Tibial nerve (tissue), 4 donors: ENCODE measurements at regions not wholly inside any gene's neighbourhood (a gene's known extent, or its start where the extent isn't known, plus 50 kb on each side); places are given as distances from the start of the nearest gene placed in this dataset.
A peak's percentile ranks its signal among the peaks of the same experiment; 100 is the strongest.

Source experiments
- DNase-seq, 2 donors: peaks; one replicate each; pipeline ENCODE4 v3.0.0-alpha.2; 2019; ENCODE audit warnings: low spot score in 2 of 2
- H3K27ac ChIP-seq, 4 donors: fragments of 200-600 bp; sonication (generic) in 3 of 4; one replicate each; pipeline ENCODE4 v1.5.1; 2017 to 2019; ENCODE audit warnings: mild to moderate bottlenecking in 1 of 4
- H3K27me3 ChIP-seq, 2 donors: fragments of 200-600 bp; sonication (generic) in 1 of 2; one replicate each; pipeline versions ENCODE4 v1.5.1 to v1.6.0; 2017 to 2019
- H3K36me3 ChIP-seq, 3 donors: fragments of 200-600 bp; sonication (generic); one replicate each; pipeline ENCODE4 v1.5.1; 2018 to 2019
- H3K4me1 ChIP-seq, 4 donors: fragments of 200-600 bp; sonication (generic) in 3 of 4; one replicate each; pipeline ENCODE4 v1.5.1; 2017 to 2019
- H3K4me3 ChIP-seq, 4 donors: fragments of 200-600 bp; sonication (generic) in 3 of 4; one replicate each; pipeline ENCODE4 v1.5.1; 2017 to 2019; ENCODE audit warnings: mild to moderate bottlenecking in 1 of 4, moderate library complexity in 1 of 4
- H3K9me3 ChIP-seq, 4 donors: fragments of 200-600 bp; sonication (generic) in 3 of 4; one replicate each; pipeline ENCODE4 v1.5.1; 2017 to 2019
- CTCF ChIP-seq, 5 experiments: fragments of 200-600 bp in 3 of 5; fragments of 450-650 bp in 2 of 5; sonication (generic) in 3 of 5; IDR thresholded peaks; one replicate each; pipeline ENCODE4 v1.5.1; 2016 to 2019; ENCODE audit warnings: antibody characterized with exemption in 5 of 5, mild to moderate bottlenecking in 3 of 5, moderate library complexity in 2 of 5
- EP300 ChIP-seq, 2 donors: sonication (generic); formaldehyde crosslinking; IDR thresholded peaks; one replicate each; pipeline ENCODE4 v1.6.1; 2017; ENCODE audit warnings: antibody characterized with exemption in 2 of 2, mild to moderate bottlenecking in 1 of 2
- POLR2A ChIP-seq, 2 donors: fragments of 450-650 bp; IDR thresholded peaks; one replicate each; pipeline ENCODE4 v1.6.1; 2017; ENCODE audit warnings: antibody characterized with exemption in 2 of 2, mild to moderate bottlenecking in 2 of 2, moderate library complexity in 2 of 2
- WGBS, 2 donors: methylation state at CpG; one replicate each; pipeline ENCODE4 v1.1.5; 2018; 5-methylcytosine and 5-hydroxymethylcytosine counted together

DNA sequence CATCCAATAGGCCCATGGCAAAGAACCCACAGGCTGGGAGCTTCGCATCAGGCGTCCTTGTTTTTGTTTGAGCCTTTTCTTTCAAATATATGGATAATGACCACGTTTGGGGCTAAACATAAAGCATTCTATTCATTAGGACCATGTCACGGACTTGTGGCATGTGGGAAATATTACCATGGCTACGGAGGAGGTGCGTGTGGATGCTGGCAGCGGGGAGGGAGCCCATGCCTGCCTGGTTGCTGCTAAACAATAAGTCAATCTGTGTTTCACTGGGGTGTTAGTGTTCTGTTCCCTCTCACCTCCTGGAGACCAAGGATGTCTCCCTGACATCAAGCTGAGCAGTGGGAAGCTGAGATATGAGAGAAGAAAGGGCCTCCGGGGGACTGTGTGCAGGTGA lies 121.1 kb downstream of the IRS2 start:
- TF ChIP-seq CTCF (IDR thresholded peaks at IDR 0.05) (no peak), POLR2A (IDR thresholded peaks at IDR 0.05) (no peak), EP300 (IDR thresholded peaks at IDR 0.05) (no peak)
- no peak overlapping the region for H3K4me3 ChIP-seq
- no peaks in the 10 kb centered on the region for H3K9me3 ChIP-seq
- no peak overlapping the region for H3K27ac ChIP-seq
- no peaks in the 10 kb centered on the region for H3K36me3 ChIP-seq
- peaks cover 0 to 8% (median 0%) of the 10 kb centered on the region in 4 donors for H3K4me1 ChIP-seq
- H3K27me3 ChIP-seq, result no peaks in the 10 kb centered on the region
- no peak for DNase-seq
- 56 to 58% methylated on average over 8 of the region's 8 CpGs for WGBS, 2 donors

DNA sequence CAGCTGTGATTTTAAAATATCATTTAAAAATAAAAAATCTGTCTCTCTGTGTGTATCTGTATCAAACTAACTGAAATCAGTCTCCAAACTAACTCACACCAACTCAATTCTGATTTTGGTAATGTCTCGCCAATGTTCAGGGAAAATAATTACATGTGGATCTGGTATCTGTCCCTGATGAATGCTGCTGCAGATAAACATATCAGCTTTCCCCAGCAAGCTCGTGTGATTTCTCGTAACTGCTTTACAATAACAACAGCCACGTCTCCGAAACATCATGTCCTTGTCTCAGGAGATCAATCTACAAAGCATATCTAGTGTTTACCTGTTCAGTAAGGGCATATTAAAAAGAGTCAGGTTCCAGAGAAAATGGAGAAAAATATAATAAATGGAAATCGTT lies 129.0 kb downstream of the IRS2 start:
- DNase-seq, result no peak
- whole genome bisulfite sequencing, 2 donors, result 60 to 78% methylated on average over 6 of the region's 6 CpGs
- peaks cover 0 to 16% (median 5%) of the 10 kb centered on the region in 4 donors for H3K4me1 ChIP-seq
- H3K9me3 ChIP-seq, result no peaks in the 10 kb centered on the region
- H3K27me3 ChIP-seq, result no peaks in the 10 kb centered on the region
- no peaks in the 10 kb centered on the region for H3K36me3 ChIP-seq
- no peak overlapping the region for H3K27ac ChIP-seq
- no peak overlapping the region for H3K4me3 ChIP-seq
- TF ChIP-seq CTCF (IDR thresholded peaks at IDR 0.05), result no peak
- no peak for TF ChIP-seq POLR2A (IDR thresholded peaks at IDR 0.05)
- no peak for TF ChIP-seq EP300 (IDR thresholded peaks at IDR 0.05)

- Histone ChIP-seq H3K9me3 (no peaks in the 10 kb centered on the region), H3K27me3 (no peaks in the 10 kb centered on the region), H3K4me1 (peaks cover 0 to 19% (median 5%) of the 10 kb centered on the region in 4 donors), H3K27ac (peak overlapping the region in 1 of 4 donors; percentile 73), H3K36me3 (no peaks in the 10 kb centered on the region), H3K4me3 (no peak overlapping the region)
- 77 to 88% methylated on average over 2 of the region's 2 CpGs for WGBS, 2 donors
- TF ChIP-seq EP300 (IDR thresholded peaks at IDR 0.05), result no peak
- TF ChIP-seq POLR2A (IDR thresholded peaks at IDR 0.05), result no peak
- TF ChIP-seq CTCF (IDR thresholded peaks at IDR 0.05), result no peak
- no peak for DNase-seq
Measured at GRCh38 chr13:109656206-109656605, 130.2 kb downstream of the IRS2 start.

GRCh38 chr13:109655611-109656010 lies 130.8 kb downstream of the IRS2 start:
- WGBS, 2 donors, result 83 to 93% methylated on average over 5 of the region's 5 CpGs
- Histone ChIP-seq H3K27ac (peak overlapping the region in 2 of 4 donors; percentile 55 to 73), H3K36me3 (no peaks in the 10 kb centered on the region), H3K27me3 (no peaks in the 10 kb centered on the region), H3K4me3 (no peak overlapping the region), H3K4me1 (peaks cover 0 to 19% (median 5%) of the 10 kb centered on the region in 4 donors), H3K9me3 (no peaks in the 10 kb centered on the region)
- TF ChIP-seq POLR2A (IDR thresholded peaks at IDR 0.05) (no peak), EP300 (IDR thresholded peaks at IDR 0.05) (peak in 1 of 2 donors; percentile 0)
- DNase-seq, result no peak

GRCh38 chr13:109655206-109655600 lies 131.2 kb downstream of the IRS2 start:
- H3K27me3 ChIP-seq, result no peaks in the 10 kb centered on the region
- H3K27ac ChIP-seq, result peak overlapping the region in 2 of 4 donors; percentile 55 to 73
- peaks cover 0 to 19% (median 5%) of the 10 kb centered on the region in 4 donors for H3K4me1 ChIP-seq
- WGBS, 2 donors, result 9 to 16% methylated on average over 1 of the region's 1 CpG
- H3K4me3 ChIP-seq, result no peak overlapping the region
- no peaks in the 10 kb centered on the region for H3K36me3 ChIP-seq
- DNase-seq, result no peak
- TF ChIP-seq EP300 (IDR thresholded peaks at IDR 0.05) (peak; percentile 68 to 82), POLR2A (IDR thresholded peaks at IDR 0.05) (no peak)
- H3K9me3 ChIP-seq, result no peaks in the 10 kb centered on the region

GRCh38 chr13:109654341-109655205 lies 131.8 kb downstream of the IRS2 start:
- DNase-seq, result peak in 1 of 2 donors; percentile 29
- no peaks in the 10 kb centered on the region for H3K36me3 ChIP-seq
- TF ChIP-seq EP300 (IDR thresholded peaks at IDR 0.05), result peak; percentile 92 to 94
- no peak for TF ChIP-seq POLR2A (IDR thresholded peaks at IDR 0.05)
- TF ChIP-seq CTCF (IDR thresholded peaks at IDR 0.05), result no peak
- peak overlapping the region in 2 of 4 donors; percentile 43 to 55 for H3K27ac ChIP-seq
- 42 to 56% methylated on average over 17 of the region's 17 CpGs for WGBS, 2 donors
- H3K27me3 ChIP-seq, result no peaks in the 10 kb centered on the region
- H3K4me3 ChIP-seq, result no peak overlapping the region
- H3K4me1 ChIP-seq, result peaks cover 0 to 19% (median 5%) of the 10 kb centered on the region in 4 donors
- no peaks in the 10 kb centered on the region for H3K9me3 ChIP-seq
